Transverse colon (tissue), 3 donors: ENCODE measurements at regions not wholly inside any gene's neighbourhood (a gene's known extent, or its start where the extent isn't known, plus 50 kb on each side); places are given as distances from the start of the nearest gene placed in this dataset.

Experiments used
- POLR2A ChIP-seq: fragments of 450-650 bp; IDR thresholded peaks from one replicate; pipeline ENCODE4 v1.6.1; 2016; ENCODE audit warnings: antibody characterized with exemption, mild to moderate bottlenecking, moderate library complexity
- TF ChIP-seq, protein P1 (sequence below), 5 experiments: fragments of 200-600 bp in 3 of 5; fragments of 450-650 bp in 2 of 5; sonication (generic) in 3 of 5; IDR thresholded peaks; 1 replicate in 2 of 5; 2 replicates in 3 of 5; pipeline ENCODE4 v1.5.1; 2016 to 2017; ENCODE audit warnings: antibody characterized with exemption in 5 of 5, inconsistent platforms in 3 of 5, mild to moderate bottlenecking in 2 of 5, moderate library complexity in 1 of 5

GRCh38 chr9:115202181-115202580 is 84.2 kb upstream of the TNC start:
- TF ChIP-seq, protein P1, sequence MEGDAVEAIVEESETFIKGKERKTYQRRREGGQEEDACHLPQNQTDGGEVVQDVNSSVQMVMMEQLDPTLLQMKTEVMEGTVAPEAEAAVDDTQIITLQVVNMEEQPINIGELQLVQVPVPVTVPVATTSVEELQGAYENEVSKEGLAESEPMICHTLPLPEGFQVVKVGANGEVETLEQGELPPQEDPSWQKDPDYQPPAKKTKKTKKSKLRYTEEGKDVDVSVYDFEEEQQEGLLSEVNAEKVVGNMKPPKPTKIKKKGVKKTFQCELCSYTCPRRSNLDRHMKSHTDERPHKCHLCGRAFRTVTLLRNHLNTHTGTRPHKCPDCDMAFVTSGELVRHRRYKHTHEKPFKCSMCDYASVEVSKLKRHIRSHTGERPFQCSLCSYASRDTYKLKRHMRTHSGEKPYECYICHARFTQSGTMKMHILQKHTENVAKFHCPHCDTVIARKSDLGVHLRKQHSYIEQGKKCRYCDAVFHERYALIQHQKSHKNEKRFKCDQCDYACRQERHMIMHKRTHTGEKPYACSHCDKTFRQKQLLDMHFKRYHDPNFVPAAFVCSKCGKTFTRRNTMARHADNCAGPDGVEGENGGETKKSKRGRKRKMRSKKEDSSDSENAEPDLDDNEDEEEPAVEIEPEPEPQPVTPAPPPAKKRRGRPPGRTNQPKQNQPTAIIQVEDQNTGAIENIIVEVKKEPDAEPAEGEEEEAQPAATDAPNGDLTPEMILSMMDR (IDR thresholded peaks at IDR 0.05) = no peak
- no peak for TF ChIP-seq POLR2A
